Mesenchymal stem cell (in vitro differentiated cells and primary cell): ENCODE measurements at regions not wholly inside any gene's neighbourhood (a gene's known extent, or its start where the extent isn't known, plus 50 kb on each side); places are given as distances from the start of the nearest gene placed in this dataset.

ENCODE experiments used
- DNase-seq: peaks from one replicate; pipeline ENCODE4 v3.0.0-alpha.2; 2013
- H2AFZ ChIP-seq: one replicate; pipeline ENCODE4 v1.6.1; 2013; ENCODE audit warnings: low read depth, mild to moderate bottlenecking, control low read depth, inconsistent platforms, low read length, moderate library complexity
- H2AK5ac ChIP-seq: 2 replicates; pipeline ENCODE4 v1.6.1; 2013; ENCODE audit warnings: low read length, moderate library complexity, mild to moderate bottlenecking, inconsistent platforms; ENCODE audit not compliant: severe bottlenecking
- H2BK120ac ChIP-seq: one replicate; pipeline ENCODE4 v1.6.1; 2013; ENCODE audit warnings: low read depth, mild to moderate bottlenecking, inconsistent platforms, low read length, moderate library complexity
- H2BK12ac ChIP-seq, 2 experiments: one replicate each; pipeline ENCODE4 v1.6.1; 2013; ENCODE audit warnings: inconsistent platforms in 2 of 2, low read length in 2 of 2, mild to moderate bottlenecking in 2 of 2, moderate library complexity in 2 of 2, control low read depth in 1 of 2
- H2BK15ac ChIP-seq: one replicate; pipeline ENCODE4 v1.6.1; 2013; ENCODE audit warnings: mild to moderate bottlenecking, low read depth, inconsistent platforms; ENCODE audit not compliant: poor library complexity, severe bottlenecking
- H2BK5ac ChIP-seq: 2 replicates; pipeline ENCODE4 v1.6.1; 2013; ENCODE audit warnings: low read depth, mild to moderate bottlenecking, low read length, control low read depth, inconsistent platforms; ENCODE audit not compliant: poor library complexity, severe bottlenecking
- H3K14ac ChIP-seq, 2 experiments: one replicate each; pipeline ENCODE4 v1.6.1; 2013; ENCODE audit warnings: inconsistent platforms in 2 of 2, low read length in 2 of 2, control low read depth in 1 of 2, mild to moderate bottlenecking in 1 of 2, moderate library complexity in 1 of 2
- H3K18ac ChIP-seq, 2 experiments: one replicate each; pipeline ENCODE4 v1.6.1; 2013; ENCODE audit warnings: inconsistent platforms in 2 of 2, low read length in 2 of 2, control low read depth in 1 of 2, low read depth in 1 of 2, mild to moderate bottlenecking in 1 of 2
- H3K23ac ChIP-seq, 2 experiments: one replicate each; pipeline ENCODE4 v1.6.1; 2013; ENCODE audit warnings: inconsistent platforms in 2 of 2, low read length in 2 of 2, mild to moderate bottlenecking in 2 of 2, moderate library complexity in 2 of 2, control low read depth in 1 of 2
- H3K27ac ChIP-seq: 2 replicates; pipeline ENCODE4 v1.5.1; 2013; ENCODE audit warnings: mild to moderate bottlenecking, moderate library complexity, low read length, control low read depth, inconsistent platforms; ENCODE audit not compliant: poor library complexity, severe bottlenecking
- H3K27me3 ChIP-seq, 2 experiments: 2 replicates each; pipeline versions ENCODE4 v1.6.1 to v1.7.0; 2013; ENCODE audit warnings: low read length in 2 of 2, mild to moderate bottlenecking in 2 of 2, moderate library complexity in 2 of 2, control low read depth in 1 of 2, inconsistent platforms in 1 of 2; ENCODE audit not compliant: control insufficient read depth in 1 of 2, insufficient read depth in 1 of 2
- H3K36me3 ChIP-seq, 2 experiments: 2 replicates each; pipeline versions ENCODE4 v1.6.1 to v1.7.0; 2013; ENCODE audit warnings: low read length in 2 of 2, control low read depth in 1 of 2, inconsistent platforms in 1 of 2, low read depth in 1 of 2, mild to moderate bottlenecking in 1 of 2; ENCODE audit not compliant: insufficient read depth in 2 of 2, control insufficient read depth in 1 of 2
- H3K4ac ChIP-seq, 2 experiments: one replicate each; pipeline ENCODE4 v1.6.1; 2013; ENCODE audit warnings: inconsistent platforms in 2 of 2, low read length in 2 of 2, mild to moderate bottlenecking in 2 of 2, moderate library complexity in 2 of 2, control low read depth in 1 of 2, low read depth in 1 of 2
- H3K4me1 ChIP-seq: 2 replicates; pipeline ENCODE4 v1.6.1; 2013; ENCODE audit warnings: low read depth, low read length, control low read depth; ENCODE audit not compliant: control insufficient read depth, insufficient read depth
- H3K4me2 ChIP-seq: 2 replicates; pipeline ENCODE4 v1.6.1; 2013; ENCODE audit warnings: low read length, mild to moderate bottlenecking, inconsistent platforms; ENCODE audit not compliant: poor library complexity, severe bottlenecking
- H3K4me3 ChIP-seq, 2 experiments: 2 replicates each; pipeline versions ENCODE4 v1.5.1 to v1.7.0; 2013; ENCODE audit warnings: low read length in 2 of 2, mild to moderate bottlenecking in 2 of 2, control low read depth in 1 of 2, low read depth in 1 of 2; ENCODE audit not compliant: insufficient read depth in 1 of 2
- H3K79me1 ChIP-seq: replicated peaks from 2 replicates; pipeline ENCODE4 v1.6.1; 2013; ENCODE audit warnings: mild to moderate bottlenecking, control low read depth, low read length, inconsistent platforms; ENCODE audit not compliant: poor library complexity, severe bottlenecking
- H3K9ac ChIP-seq: 2 replicates; pipeline ENCODE4 v1.7.0; 2013; ENCODE audit warnings: mild to moderate bottlenecking, low read length, moderate library complexity
- H3K9me3 ChIP-seq: 2 replicates; pipeline ENCODE4 v1.7.0; 2013; ENCODE audit warnings: mild to moderate bottlenecking, low read length; ENCODE audit not compliant: control insufficient read depth
- H4K8ac ChIP-seq: one replicate; pipeline ENCODE4 v1.6.1; 2013; ENCODE audit warnings: inconsistent platforms, mild to moderate bottlenecking, low read length, moderate library complexity
- H4K91ac ChIP-seq: one replicate; pipeline ENCODE4 v1.6.1; 2013; ENCODE audit warnings: mild to moderate bottlenecking, low read length, inconsistent platforms
- WGBS: methylation state at CpG from one replicate; pipeline ENCODE4 v1.1.7; 2013; ENCODE audit warnings: mixed read lengths; 5-methylcytosine and 5-hydroxymethylcytosine counted together

- no peak overlapping the region for H2BK15ac ChIP-seq
- no peak overlapping the region for H2BK12ac ChIP-seq
- no peak overlapping the region for H3K9ac ChIP-seq
- no peak overlapping the region for H2BK5ac ChIP-seq
- H3K9me3 ChIP-seq: no peaks in the 10 kb centered on the region
- no peak overlapping the region for H2BK120ac ChIP-seq
- DNase-seq: no peak
- no peak overlapping the region for H3K4ac ChIP-seq
- H3K27me3 ChIP-seq: no peaks in the 10 kb centered on the region
- no peak overlapping the region for H4K8ac ChIP-seq
- peaks cover 3% of the 10 kb centered on the region for H3K4me1 ChIP-seq
- H3K23ac ChIP-seq: no peak overlapping the region
- H3K79me1 ChIP-seq: no peaks in the 10 kb centered on the region
- no peak overlapping the region for H4K91ac ChIP-seq
- H3K4me3 ChIP-seq: no peak overlapping the region
- H3K27ac ChIP-seq: no peak overlapping the region
- no peak overlapping the region for H2AFZ ChIP-seq
- no peak overlapping the region for H3K4me2 ChIP-seq
- 90% methylated on average over 4 of the region's 4 CpGs for WGBS
- no peak overlapping the region for H3K18ac ChIP-seq
- H3K36me3 ChIP-seq: no peaks in the 10 kb centered on the region
- no peak overlapping the region for H2AK5ac ChIP-seq
- no peak overlapping the region for H3K14ac ChIP-seq
Observed at GRCh38 chr2:167653131-167653530, 594.3 kb downstream of the STK39 start.

GRCh38 chr2:167652401-167652800 is 595.0 kb downstream of the STK39 start:
- H3K9ac ChIP-seq: no peak overlapping the region
- H2AK5ac ChIP-seq: no peak overlapping the region
- H4K8ac ChIP-seq: no peak overlapping the region
- H3K36me3 ChIP-seq: no peaks in the 10 kb centered on the region
- H2BK120ac ChIP-seq: no peak overlapping the region
- no peak overlapping the region for H2AFZ ChIP-seq
- no peak overlapping the region for H3K23ac ChIP-seq
- H3K79me1 ChIP-seq: no peaks in the 10 kb centered on the region
- H3K4me1 ChIP-seq: peaks cover 3% of the 10 kb centered on the region
- no peaks in the 10 kb centered on the region for H3K9me3 ChIP-seq
- H3K27ac ChIP-seq: peak overlapping the region; percentile 84
- no peak overlapping the region for H4K91ac ChIP-seq
- H3K4ac ChIP-seq: no peak overlapping the region
- H2BK15ac ChIP-seq: no peak overlapping the region
- no peak overlapping the region for H3K4me3 ChIP-seq
- no peak overlapping the region for H2BK5ac ChIP-seq
- no peaks in the 10 kb centered on the region for H3K27me3 ChIP-seq
- no peak overlapping the region for H3K4me2 ChIP-seq
- no peak for DNase-seq
- H3K18ac ChIP-seq: no peak overlapping the region
- H2BK12ac ChIP-seq: no peak overlapping the region
- H3K14ac ChIP-seq: no peak overlapping the region

GRCh38 chr2:167651406-167652151 is 595.8 kb downstream of the STK39 start:
- Histone ChIP-seq H4K91ac (no peak overlapping the region), H3K18ac (no peak overlapping the region), H2BK12ac (no peak overlapping the region), H3K4me3 (no peak overlapping the region), H3K4me2 (no peak overlapping the region), H3K36me3 (no peaks in the 10 kb centered on the region), H3K9me3 (no peaks in the 10 kb centered on the region), H3K9ac (no peak overlapping the region), H2AFZ (no peak overlapping the region), H2BK15ac (no peak overlapping the region), H3K27me3 (no peaks in the 10 kb centered on the region), H3K4me1 (peaks cover 3% of the 10 kb centered on the region), H3K14ac (no peak overlapping the region), H4K8ac (no peak overlapping the region), H3K79me1 (no peaks in the 10 kb centered on the region), H2BK5ac (peak overlapping the region; percentile 66), H3K27ac (peak overlapping the region; percentile 84), H2AK5ac (no peak overlapping the region), H3K4ac (no peak overlapping the region), H3K23ac (no peak overlapping the region), H2BK120ac (no peak overlapping the region)
- 84% methylated on average over 5 of the region's 5 CpGs for whole genome bisulfite sequencing
- no peak for DNase-seq

- H3K23ac ChIP-seq: no peak overlapping the region
- no peak overlapping the region for H2AK5ac ChIP-seq
- H3K14ac ChIP-seq: no peak overlapping the region
- H4K8ac ChIP-seq: no peak overlapping the region
- no peaks in the 10 kb centered on the region for H3K4me1 ChIP-seq
- no peak overlapping the region for H2BK12ac ChIP-seq
- H3K9ac ChIP-seq: no peak overlapping the region
- no peak for DNase-seq
- no peak overlapping the region for H3K4ac ChIP-seq
- H2BK15ac ChIP-seq: no peak overlapping the region
- H3K9me3 ChIP-seq: peaks cover 9% of the 10 kb centered on the region
- no peaks in the 10 kb centered on the region for H3K27me3 ChIP-seq
- no peak overlapping the region for H2AFZ ChIP-seq
- H3K4me2 ChIP-seq: no peak overlapping the region
- WGBS: 98% methylated on average over 2 of the region's 2 CpGs
- no peaks in the 10 kb centered on the region for H3K36me3 ChIP-seq
- H3K79me1 ChIP-seq: no peaks in the 10 kb centered on the region
- no peak overlapping the region for H3K4me3 ChIP-seq
- H3K18ac ChIP-seq: no peak overlapping the region
- H3K27ac ChIP-seq: no peak overlapping the region
- no peak overlapping the region for H2BK120ac ChIP-seq
- H2BK5ac ChIP-seq: no peak overlapping the region
- H4K91ac ChIP-seq: no peak overlapping the region
Observed at GRCh38 chr2:167646557-167646956, 600.8 kb downstream of the STK39 start.
